ENCODE measurements at regions not wholly inside any gene's neighbourhood (a gene's known extent, or its start where the extent isn't known, plus 50 kb on each side); places are given as distances from the start of the nearest gene placed in this dataset.
A peak's percentile ranks its signal among the peaks of the same experiment; 100 is the strongest.

DNA sequence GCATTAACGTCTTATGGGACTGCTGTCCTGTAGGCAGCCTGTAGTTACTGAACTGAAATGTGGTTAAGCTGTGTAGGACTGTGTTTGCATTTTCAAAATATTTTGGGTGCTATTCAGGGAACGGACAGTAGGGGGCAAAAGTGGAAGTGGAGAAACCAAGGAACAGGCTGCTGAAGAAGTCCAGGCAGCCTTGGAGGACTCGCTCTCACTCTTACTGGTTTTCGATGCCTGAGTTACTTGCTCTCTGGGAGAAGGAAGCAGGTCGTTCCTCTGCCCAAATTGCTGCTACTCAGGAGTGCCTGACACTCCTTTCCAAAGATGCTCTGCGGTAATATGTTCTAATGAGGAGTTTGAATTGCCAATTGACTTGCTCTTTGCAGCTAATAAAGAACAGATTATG, 64.5 kb upstream of the RBFOX1 start:
- no peak for DNase-seq (ENCODE audit: low spot score)
- TF ChIP-seq, protein P1, sequence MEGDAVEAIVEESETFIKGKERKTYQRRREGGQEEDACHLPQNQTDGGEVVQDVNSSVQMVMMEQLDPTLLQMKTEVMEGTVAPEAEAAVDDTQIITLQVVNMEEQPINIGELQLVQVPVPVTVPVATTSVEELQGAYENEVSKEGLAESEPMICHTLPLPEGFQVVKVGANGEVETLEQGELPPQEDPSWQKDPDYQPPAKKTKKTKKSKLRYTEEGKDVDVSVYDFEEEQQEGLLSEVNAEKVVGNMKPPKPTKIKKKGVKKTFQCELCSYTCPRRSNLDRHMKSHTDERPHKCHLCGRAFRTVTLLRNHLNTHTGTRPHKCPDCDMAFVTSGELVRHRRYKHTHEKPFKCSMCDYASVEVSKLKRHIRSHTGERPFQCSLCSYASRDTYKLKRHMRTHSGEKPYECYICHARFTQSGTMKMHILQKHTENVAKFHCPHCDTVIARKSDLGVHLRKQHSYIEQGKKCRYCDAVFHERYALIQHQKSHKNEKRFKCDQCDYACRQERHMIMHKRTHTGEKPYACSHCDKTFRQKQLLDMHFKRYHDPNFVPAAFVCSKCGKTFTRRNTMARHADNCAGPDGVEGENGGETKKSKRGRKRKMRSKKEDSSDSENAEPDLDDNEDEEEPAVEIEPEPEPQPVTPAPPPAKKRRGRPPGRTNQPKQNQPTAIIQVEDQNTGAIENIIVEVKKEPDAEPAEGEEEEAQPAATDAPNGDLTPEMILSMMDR (IDR thresholded peaks at IDR 0.05; ENCODE audit: poor library complexity, severe bottlenecking) = peak; percentile 35

DNA sequence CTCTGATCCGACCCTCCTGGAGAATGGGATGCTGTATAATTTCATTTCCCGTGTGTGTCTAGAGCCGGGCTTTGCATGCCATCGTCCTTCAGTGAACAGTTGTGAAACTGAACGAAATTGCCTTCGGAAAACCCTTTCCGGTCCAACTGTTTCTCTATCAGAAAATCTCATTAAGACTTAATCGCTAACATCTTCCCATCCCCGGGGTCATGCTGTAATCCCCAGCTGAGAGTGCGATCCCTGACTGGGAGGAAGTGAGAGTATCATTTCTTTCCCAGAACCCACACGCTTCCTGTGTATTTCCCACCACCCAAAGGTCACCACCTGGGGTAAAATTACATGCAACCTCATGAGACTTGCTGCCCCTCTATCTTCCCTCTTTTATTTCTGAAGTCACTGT, 75.6 kb upstream of the RBFOX1 start:
- H3K9me3 ChIP-seq (ENCODE audit: severe bottlenecking) = no peaks in the 10 kb centered on the region
- no peak overlapping the region for H3K4me3 ChIP-seq (ENCODE audit: severe bottlenecking)
- no peaks in the 10 kb centered on the region for H3K36me3 ChIP-seq (ENCODE audit: low read depth)
- H3K4me1 ChIP-seq (ENCODE audit: insufficient read depth, poor library complexity, severe bottlenecking) = no peaks in the 10 kb centered on the region
- no peak overlapping the region for H3K27ac ChIP-seq (ENCODE audit: poor library complexity, severe bottlenecking)
- no peak for DNase-seq (ENCODE audit: low spot score)
- H3K27me3 ChIP-seq (ENCODE audit: insufficient read depth, poor library complexity, severe bottlenecking) = no peaks in the 10 kb centered on the region
- ATAC-seq (ENCODE audit: low read depth) = no peak
- TF ChIP-seq, protein P1 (IDR thresholded peaks at IDR 0.05; ENCODE audit: poor library complexity, severe bottlenecking) = no peak

More for the DNA sequence above, 64.5 kb upstream of the RBFOX1 start:
- Histone ChIP-seq H3K4me1 (ENCODE audit: insufficient read depth, poor library complexity, severe bottlenecking) (no peaks in the 10 kb centered on the region), H3K36me3 (ENCODE audit: low read depth) (no peaks in the 10 kb centered on the region), H3K27me3 (ENCODE audit: insufficient read depth, poor library complexity, severe bottlenecking) (peaks cover 2% of the 10 kb centered on the region), H3K4me3 (ENCODE audit: severe bottlenecking) (no peak overlapping the region), H3K27ac (ENCODE audit: poor library complexity, severe bottlenecking) (no peak overlapping the region), H3K9me3 (ENCODE audit: severe bottlenecking) (no peaks in the 10 kb centered on the region)
- ATAC-seq (ENCODE audit: low read depth) = no peak

DNA sequence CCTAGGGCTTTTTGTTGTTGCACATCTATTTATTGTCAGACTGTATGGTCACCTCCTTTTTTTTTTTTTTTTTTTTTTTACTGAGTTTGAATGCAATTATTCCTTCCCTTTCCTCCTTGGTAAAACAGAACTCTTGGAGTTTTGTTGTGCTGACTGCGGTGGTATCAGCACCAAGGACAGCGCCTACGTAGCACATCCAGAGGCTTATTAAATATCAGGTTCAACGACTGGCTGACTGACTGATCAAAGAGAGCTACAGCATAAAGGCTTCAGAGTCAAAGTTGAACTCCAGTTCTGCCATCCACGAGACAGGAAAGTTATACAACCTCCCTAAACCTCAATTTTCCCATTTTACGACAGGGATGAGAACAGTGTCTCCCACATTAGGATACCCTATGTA, 86.1 kb upstream of the RBFOX1 start:
- ATAC-seq (ENCODE audit: low read depth) = no peak
- TF ChIP-seq, protein P1 (IDR thresholded peaks at IDR 0.05; ENCODE audit: poor library complexity, severe bottlenecking) = no peak
- Histone ChIP-seq H3K27me3 (ENCODE audit: insufficient read depth, poor library complexity, severe bottlenecking) (no peaks in the 10 kb centered on the region), H3K4me1 (ENCODE audit: insufficient read depth, poor library complexity, severe bottlenecking) (no peaks in the 10 kb centered on the region), H3K9me3 (ENCODE audit: severe bottlenecking) (no peaks in the 10 kb centered on the region), H3K4me3 (ENCODE audit: severe bottlenecking) (no peak overlapping the region), H3K36me3 (ENCODE audit: low read depth) (no peaks in the 10 kb centered on the region), H3K27ac (ENCODE audit: poor library complexity, severe bottlenecking) (no peak overlapping the region)
- DNase-seq (ENCODE audit: low spot score) = no peak

DNA sequence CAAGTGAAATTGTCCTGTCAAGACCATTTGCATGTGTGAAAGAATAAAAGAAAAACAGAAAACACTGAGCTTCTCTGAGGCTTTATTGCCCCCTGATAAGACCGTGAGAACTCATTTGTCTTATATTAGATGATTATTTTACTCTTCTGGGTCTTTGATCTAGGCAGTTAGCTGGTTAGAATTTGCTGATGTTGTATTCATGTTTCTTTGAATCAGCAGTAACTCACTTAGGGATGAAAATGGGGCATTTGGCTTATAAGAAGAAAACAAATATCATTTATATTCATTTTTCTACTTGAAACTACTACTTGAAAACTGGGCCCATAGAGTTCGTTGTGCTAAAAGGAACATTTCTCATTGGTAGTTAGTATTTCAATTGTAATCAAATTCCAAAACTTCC, 93.1 kb upstream of the RBFOX1 start:
- Histone ChIP-seq H3K27me3 (ENCODE audit: insufficient read depth, poor library complexity, severe bottlenecking) (no peaks in the 10 kb centered on the region), H3K4me1 (ENCODE audit: insufficient read depth, poor library complexity, severe bottlenecking) (no peaks in the 10 kb centered on the region), H3K4me3 (ENCODE audit: severe bottlenecking) (no peak overlapping the region), H3K36me3 (ENCODE audit: low read depth) (no peaks in the 10 kb centered on the region), H3K9me3 (ENCODE audit: severe bottlenecking) (no peaks in the 10 kb centered on the region), H3K27ac (ENCODE audit: poor library complexity, severe bottlenecking) (no peak overlapping the region)
- TF ChIP-seq, protein P1 (IDR thresholded peaks at IDR 0.05; ENCODE audit: poor library complexity, severe bottlenecking) = no peak
- no peak for ATAC-seq (ENCODE audit: low read depth)
- no peak for DNase-seq (ENCODE audit: low spot score)

DNA sequence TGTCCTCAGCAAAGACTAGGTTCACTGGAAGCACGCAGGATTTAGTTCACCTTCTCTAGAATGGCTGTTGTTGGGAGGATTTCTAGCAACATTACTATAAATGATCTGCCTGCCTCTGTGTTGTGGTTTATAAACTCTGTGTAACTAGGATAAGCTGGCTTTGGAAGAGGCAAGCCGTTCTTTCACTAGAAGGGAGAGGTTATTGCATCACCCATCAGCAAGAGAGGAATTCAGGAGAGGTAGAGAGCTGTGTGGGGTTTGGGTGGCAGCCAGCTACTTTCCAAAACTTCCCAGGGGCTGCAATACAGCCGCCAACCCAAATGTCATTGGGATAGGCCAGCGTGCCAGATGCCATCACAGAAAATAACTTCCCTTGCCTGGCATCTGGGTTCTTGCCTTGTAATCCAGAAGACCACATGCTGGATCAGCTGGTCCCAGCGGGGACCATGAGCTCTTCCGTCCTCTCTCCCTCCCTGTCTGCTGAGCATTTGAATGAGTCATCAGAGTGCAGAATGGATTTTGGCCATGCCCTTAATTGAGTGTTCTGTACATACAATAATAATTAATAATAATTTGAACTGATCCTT, 95.7 kb upstream of the RBFOX1 start:
- TF ChIP-seq, protein P1 (IDR thresholded peaks at IDR 0.05; ENCODE audit: poor library complexity, severe bottlenecking) = no peak
- DNase-seq (ENCODE audit: low spot score) = no peak

More for the DNA sequence above, 95.7 kb upstream of the RBFOX1 start:
- Histone ChIP-seq H3K27me3 (ENCODE audit: insufficient read depth, poor library complexity, severe bottlenecking) (no peaks in the 10 kb centered on the region), H3K9me3 (ENCODE audit: severe bottlenecking) (no peaks in the 10 kb centered on the region), H3K4me3 (ENCODE audit: severe bottlenecking) (no peak overlapping the region), H3K36me3 (ENCODE audit: low read depth) (no peaks in the 10 kb centered on the region), H3K27ac (ENCODE audit: poor library complexity, severe bottlenecking) (no peak overlapping the region), H3K4me1 (ENCODE audit: insufficient read depth, poor library complexity, severe bottlenecking) (no peaks in the 10 kb centered on the region)
- ATAC-seq (ENCODE audit: low read depth) = no peak
